ENCODE measurements at regions not wholly inside any gene's neighbourhood (a gene's known extent, or its start where the extent isn't known, plus 50 kb on each side); places are given as distances from the start of the nearest gene placed in this dataset.

DNA sequence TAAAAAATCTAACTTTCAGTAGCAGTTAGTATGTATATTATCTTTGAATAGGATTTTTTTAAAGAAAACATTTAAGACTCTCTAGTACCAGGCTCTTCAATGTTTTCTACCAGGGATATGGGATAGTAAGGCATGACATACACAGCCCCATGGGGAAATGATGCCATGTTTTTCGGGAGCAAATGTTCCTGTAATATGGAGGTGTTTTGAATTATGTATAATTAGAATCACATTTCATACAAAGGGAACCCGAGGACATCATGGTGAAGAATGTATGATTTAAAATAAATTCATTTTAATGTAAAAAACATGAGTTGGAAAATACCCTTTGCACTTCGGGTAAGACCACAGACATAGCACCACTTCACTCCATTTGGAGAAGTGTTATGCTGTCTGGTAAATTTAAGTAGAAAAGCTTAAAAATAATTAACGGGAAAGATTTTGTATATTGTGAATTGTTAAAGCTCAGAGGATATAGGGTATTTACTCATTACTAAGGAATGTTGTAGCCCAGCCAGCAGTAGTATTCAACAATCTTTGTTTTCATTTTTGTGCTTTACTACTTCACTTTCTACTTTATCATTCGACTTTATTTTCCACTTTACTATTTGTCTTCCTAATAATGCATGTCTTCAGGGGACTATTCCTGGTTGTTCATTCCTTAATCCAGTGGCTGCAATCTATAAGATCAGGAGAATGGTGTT is 2050.7 kb downstream of the ARAP2 start:
- POLR2A ChIA-PET: interaction anchor here (0.5 kb wide), 1 partner anchor 248 kb away, joined by 3 read pairs; no protein-coding TSS in a partner anchor
- no peak overlapping the region for H3K4me3 ChIP-seq (ENCODE audit: low read depth, low read length)
- CTCF ChIA-PET: interaction anchor here (1.2 kb wide), 1 partner anchor 9 kb away, joined by 4 read pairs; no protein-coding TSS in a partner anchor
- TF ChIP-seq, protein P1, sequence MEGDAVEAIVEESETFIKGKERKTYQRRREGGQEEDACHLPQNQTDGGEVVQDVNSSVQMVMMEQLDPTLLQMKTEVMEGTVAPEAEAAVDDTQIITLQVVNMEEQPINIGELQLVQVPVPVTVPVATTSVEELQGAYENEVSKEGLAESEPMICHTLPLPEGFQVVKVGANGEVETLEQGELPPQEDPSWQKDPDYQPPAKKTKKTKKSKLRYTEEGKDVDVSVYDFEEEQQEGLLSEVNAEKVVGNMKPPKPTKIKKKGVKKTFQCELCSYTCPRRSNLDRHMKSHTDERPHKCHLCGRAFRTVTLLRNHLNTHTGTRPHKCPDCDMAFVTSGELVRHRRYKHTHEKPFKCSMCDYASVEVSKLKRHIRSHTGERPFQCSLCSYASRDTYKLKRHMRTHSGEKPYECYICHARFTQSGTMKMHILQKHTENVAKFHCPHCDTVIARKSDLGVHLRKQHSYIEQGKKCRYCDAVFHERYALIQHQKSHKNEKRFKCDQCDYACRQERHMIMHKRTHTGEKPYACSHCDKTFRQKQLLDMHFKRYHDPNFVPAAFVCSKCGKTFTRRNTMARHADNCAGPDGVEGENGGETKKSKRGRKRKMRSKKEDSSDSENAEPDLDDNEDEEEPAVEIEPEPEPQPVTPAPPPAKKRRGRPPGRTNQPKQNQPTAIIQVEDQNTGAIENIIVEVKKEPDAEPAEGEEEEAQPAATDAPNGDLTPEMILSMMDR (IDR thresholded peaks at IDR 0.05; ENCODE audit: insufficient read depth, low read length, missing control alignments): no peak
- DNase-seq (ENCODE audit: low read depth, low spot score): no peak

DNA sequence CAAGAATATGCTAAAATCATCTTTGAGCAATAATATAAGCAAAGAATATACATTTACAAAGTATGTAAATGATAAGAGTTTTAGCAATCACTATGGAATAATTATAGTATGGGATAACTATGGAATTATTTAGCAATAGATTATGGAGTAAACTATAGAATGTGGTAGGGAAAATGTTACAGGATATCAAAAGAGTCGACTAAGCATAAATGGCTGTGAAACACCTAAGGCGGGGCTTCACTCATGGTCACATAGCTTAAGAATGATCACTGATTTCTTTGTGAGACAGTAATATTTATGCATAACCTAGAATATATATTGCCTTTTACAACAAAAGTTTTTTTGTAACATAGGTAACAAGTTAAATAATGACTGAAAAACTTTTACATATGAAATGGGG is 2049.7 kb downstream of the ARAP2 start:
- no peak overlapping the region for H3K4me3 ChIP-seq (ENCODE audit: low read depth, low read length)
- CTCF ChIA-PET: interaction anchor here (1.2 kb wide), 1 partner anchor 10 kb away, joined by 4 read pairs; no protein-coding TSS in a partner anchor
- no peak for DNase-seq (ENCODE audit: low read depth, low spot score)
- POLR2A ChIA-PET: no interaction called here
- TF ChIP-seq, protein P1 (IDR thresholded peaks at IDR 0.05; ENCODE audit: insufficient read depth, low read length, missing control alignments): no peak

DNA sequence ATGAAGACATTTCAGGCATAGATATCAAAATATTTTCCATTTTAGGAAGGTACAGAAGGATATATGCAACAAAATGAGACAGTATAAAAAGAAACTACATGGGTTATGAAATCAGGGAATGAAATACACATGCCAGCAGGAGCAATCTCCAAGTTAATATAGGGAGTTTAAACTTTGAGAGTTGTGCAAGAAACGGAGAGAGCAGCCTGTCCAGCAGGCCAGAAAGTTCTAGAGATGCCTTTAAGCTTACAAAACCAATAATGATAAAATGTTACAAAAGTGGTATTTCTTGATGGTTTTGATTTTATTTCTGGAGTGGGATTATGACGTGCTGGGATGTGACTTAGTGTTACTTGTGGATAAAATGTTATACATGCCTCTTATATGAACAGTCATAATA is 2047.9 kb downstream of the ARAP2 start:
- no peak for DNase-seq (ENCODE audit: low read depth, low spot score)
- H3K4me3 ChIP-seq (ENCODE audit: low read depth, low read length): no peak overlapping the region
- ChIA-PET POLR2A (no interaction called here), CTCF (no interaction called here)
- TF ChIP-seq, protein P1 (IDR thresholded peaks at IDR 0.05; ENCODE audit: insufficient read depth, low read length, missing control alignments): no peak

DNA sequence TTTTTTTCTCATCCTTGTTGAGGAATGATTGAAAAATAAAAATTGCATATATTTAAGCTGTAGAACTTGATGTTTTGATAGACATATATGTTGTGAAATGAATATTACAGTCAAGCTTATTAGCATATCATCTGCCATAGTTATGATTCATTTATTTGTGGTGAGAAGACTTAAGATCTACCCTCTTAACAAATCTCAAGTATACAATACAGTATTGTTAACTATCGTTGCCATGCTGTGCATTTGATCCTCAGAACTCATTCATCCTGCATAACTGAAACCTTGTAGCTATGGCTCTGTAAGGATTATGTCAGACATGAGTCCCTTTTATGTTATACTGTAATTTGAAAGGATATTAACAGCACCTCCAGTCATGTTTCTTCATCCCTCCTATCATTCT is 2045.3 kb downstream of the ARAP2 start:
- ChIA-PET CTCF (no interaction called here), POLR2A (no interaction called here)
- TF ChIP-seq, protein P1 (IDR thresholded peaks at IDR 0.05; ENCODE audit: insufficient read depth, low read length, missing control alignments): no peak
- no peak for DNase-seq (ENCODE audit: low read depth, low spot score)
- no peak overlapping the region for H3K4me3 ChIP-seq (ENCODE audit: low read depth, low read length)

DNA sequence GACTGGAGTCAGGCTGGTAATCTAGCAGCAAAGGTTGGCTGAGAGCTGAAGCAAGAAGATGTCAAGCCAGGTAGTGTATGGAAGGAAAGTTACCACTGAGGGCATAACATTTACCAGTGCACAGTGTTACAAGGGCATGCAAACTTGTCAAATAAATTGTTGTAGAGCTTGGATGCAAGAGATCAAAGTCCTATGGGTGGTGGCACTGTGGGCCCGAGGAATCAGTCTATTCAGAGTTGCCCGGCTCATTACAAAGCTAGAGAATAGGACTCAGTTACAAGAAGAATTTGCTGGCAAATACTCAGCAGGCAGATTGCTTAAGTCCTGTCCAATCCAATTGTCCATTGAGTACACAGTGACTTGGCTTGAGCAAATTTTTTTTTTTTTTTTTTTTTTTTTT is 2043.8 kb downstream of the ARAP2 start:
- no peak overlapping the region for H3K4me3 ChIP-seq (ENCODE audit: low read depth, low read length)
- TF ChIP-seq, protein P1 (IDR thresholded peaks at IDR 0.05; ENCODE audit: insufficient read depth, low read length, missing control alignments): no peak
- DNase-seq (ENCODE audit: low read depth, low spot score): no peak
- ChIA-PET POLR2A (no interaction called here), CTCF (no interaction called here)

DNA sequence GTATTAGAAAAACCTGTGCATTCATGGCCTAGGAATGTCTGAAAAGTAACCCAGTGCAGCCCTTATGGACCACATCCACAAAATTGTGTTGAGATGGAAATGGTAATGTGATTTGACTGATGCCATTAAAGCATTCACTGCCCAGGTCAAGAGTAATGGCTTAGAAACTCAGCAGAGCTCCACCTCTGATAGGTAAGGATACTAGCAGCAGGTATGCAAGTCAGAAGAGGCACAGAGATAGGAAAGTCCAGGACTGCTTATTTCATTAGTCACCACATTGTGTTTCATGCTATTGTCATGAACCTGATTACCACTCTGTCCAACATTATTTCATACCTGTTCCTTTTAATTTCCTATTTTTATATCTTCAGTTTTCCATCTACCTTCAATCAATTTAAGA is 2042.2 kb downstream of the ARAP2 start:
- ChIA-PET CTCF (no interaction called here), POLR2A (no interaction called here)
- DNase-seq (ENCODE audit: low read depth, low spot score): no peak
- H3K4me3 ChIP-seq (ENCODE audit: low read depth, low read length): no peak overlapping the region
- TF ChIP-seq, protein P1 (IDR thresholded peaks at IDR 0.05; ENCODE audit: insufficient read depth, low read length, missing control alignments): no peak
